H9 (cell line): ENCODE measurements at regions not wholly inside any gene's neighbourhood (a gene's known extent, or its start where the extent isn't known, plus 50 kb on each side); places are given as distances from the start of the nearest gene placed in this dataset.

Experiments
- DNase-seq: peaks from one replicate; pipeline ENCODE4 v3.0.0-alpha.2; 2017
- H2AFZ ChIP-seq: one replicate; pipeline ENCODE4 v1.6.1; 2013; ENCODE audit warnings: mild to moderate bottlenecking, low read length, control low read depth, moderate library complexity
- H2AK5ac ChIP-seq: 2 replicates; pipeline ENCODE4 v1.6.1; 2013; ENCODE audit warnings: low read length, control low read depth, mixed read lengths; ENCODE audit not compliant: insufficient read length
- H2BK120ac ChIP-seq: one replicate; pipeline ENCODE4 v1.6.1; 2013; ENCODE audit warnings: low read depth, mild to moderate bottlenecking, low read length, control low read depth, inconsistent platforms; ENCODE audit not compliant: poor library complexity, severe bottlenecking
- H2BK12ac ChIP-seq: 2 replicates; pipeline ENCODE4 v1.6.1; 2013; ENCODE audit warnings: low read length, control low read depth, mixed read lengths, low read depth; ENCODE audit not compliant: insufficient read length
- H2BK15ac ChIP-seq: 2 replicates; pipeline ENCODE4 v1.6.1; 2013; ENCODE audit warnings: low read depth, low read length, control low read depth
- H2BK20ac ChIP-seq: one replicate; pipeline ENCODE4 v1.6.1; 2013; ENCODE audit warnings: low read depth, mild to moderate bottlenecking, low read length, control low read depth, inconsistent platforms; ENCODE audit not compliant: poor library complexity, severe bottlenecking
- H2BK5ac ChIP-seq: 2 replicates; pipeline ENCODE4 v1.6.1; 2013; ENCODE audit warnings: low read length, control low read depth, mixed read lengths; ENCODE audit not compliant: insufficient read length
- H3K14ac ChIP-seq: 2 replicates; pipeline ENCODE4 v1.6.1; 2013; ENCODE audit warnings: low read length, control low read depth; ENCODE audit not compliant: insufficient read depth
- H3K18ac ChIP-seq: 2 replicates; pipeline ENCODE4 v1.6.1; 2013; ENCODE audit warnings: low read depth, mild to moderate bottlenecking, mixed read lengths, low read length, control low read depth; ENCODE audit not compliant: insufficient read length
- H3K23ac ChIP-seq: 2 replicates; pipeline ENCODE4 v1.6.1; 2013; ENCODE audit warnings: low read length, control low read depth, mixed read lengths, low read depth; ENCODE audit not compliant: insufficient read length
- H3K23me2 ChIP-seq: 2 replicates; pipeline ENCODE4 v1.6.1; 2013; ENCODE audit warnings: low read depth, mild to moderate bottlenecking, mixed read lengths, low read length, control low read depth; ENCODE audit not compliant: insufficient read length, poor library complexity, severe bottlenecking
- H3K27ac ChIP-seq: 2 replicates; pipeline ENCODE4 v1.5.1; 2013; ENCODE audit warnings: low read length, control low read depth, mixed read lengths, low read depth; ENCODE audit not compliant: insufficient read length
- H3K27me3 ChIP-seq: 2 replicates; pipeline ENCODE4 v1.6.1; 2013; ENCODE audit warnings: low read length, control low read depth, inconsistent platforms; ENCODE audit not compliant: insufficient read depth
- H3K4ac ChIP-seq: 2 replicates; pipeline ENCODE4 v1.6.1; 2013; ENCODE audit warnings: low read depth, mild to moderate bottlenecking, control low read depth, inconsistent platforms, low read length, moderate library complexity
- H3K4me1 ChIP-seq: 2 replicates; pipeline ENCODE4 v1.6.1; 2013; ENCODE audit warnings: low read length, control low read depth, inconsistent platforms; ENCODE audit not compliant: insufficient read depth
- H3K4me2 ChIP-seq: 2 replicates; pipeline ENCODE4 v1.6.1; 2013; ENCODE audit warnings: low read length, control low read depth, mixed read lengths; ENCODE audit not compliant: insufficient read length, insufficient read depth
- H3K56ac ChIP-seq: 2 replicates; pipeline ENCODE4 v1.6.1; 2013; ENCODE audit warnings: low read depth, mild to moderate bottlenecking, mixed read lengths, low read length, control low read depth; ENCODE audit not compliant: insufficient read length
- H3K79me1 ChIP-seq: 2 replicates; pipeline ENCODE4 v1.6.1; 2013; ENCODE audit warnings: low read depth, mild to moderate bottlenecking, moderate library complexity, low read length, control low read depth, inconsistent platforms; ENCODE audit not compliant: insufficient read depth, poor library complexity, severe bottlenecking
- H3K79me2 ChIP-seq: 2 replicates; pipeline ENCODE4 v1.6.1; 2013; ENCODE audit warnings: low read length, control low read depth, inconsistent platforms; ENCODE audit not compliant: insufficient read depth
- H3K9ac ChIP-seq: 2 replicates; pipeline ENCODE4 v1.6.1; 2013; ENCODE audit warnings: low read length, control low read depth, mixed read lengths; ENCODE audit not compliant: insufficient read length; ENCODE audit errors: extremely low read depth
- H3K9me3 ChIP-seq: one replicate; pipeline ENCODE4 v1.6.1; 2013; ENCODE audit warnings: low read depth, low read length, inconsistent platforms; ENCODE audit not compliant: control insufficient read depth
- H3T11ph ChIP-seq: one replicate; pipeline ENCODE4 v1.6.1; 2013; ENCODE audit warnings: mild to moderate bottlenecking, low read length, control low read depth, inconsistent platforms
- H4K20me1 ChIP-seq: one replicate; pipeline ENCODE4 v1.6.1; 2013; ENCODE audit not compliant: control insufficient read depth, insufficient read length, insufficient read depth
- H4K5ac ChIP-seq: 2 replicates; pipeline ENCODE4 v1.6.1; 2013; ENCODE audit warnings: low read depth, mild to moderate bottlenecking, mixed read lengths, low read length, control low read depth; ENCODE audit not compliant: insufficient read length
- H4K8ac ChIP-seq: replicated peaks from 2 replicates; pipeline ENCODE4 v1.6.1; 2013; ENCODE audit warnings: low read length, control low read depth, mixed read lengths, low read depth; ENCODE audit not compliant: insufficient read length
- H4K91ac ChIP-seq: 2 replicates; pipeline ENCODE4 v1.6.1; 2013; ENCODE audit warnings: low read depth, mild to moderate bottlenecking, moderate library complexity, mixed read lengths, low read length, control low read depth; ENCODE audit not compliant: insufficient read length
- H3K27ac Mint-ChIP-seq, 3 experiments: 2 replicates in 2 of 3; 3 replicates in 1 of 3; pipeline ENCODE4 v1.8.0; 2020 to 2021; ENCODE audit warnings: mixed read lengths in 3 of 3, mild to moderate bottlenecking in 1 of 3, moderate library complexity in 1 of 3
- H3K27me3 Mint-ChIP-seq: 2 replicates; pipeline ENCODE4 v1.8.0; 2021; ENCODE audit warnings: low read depth, mild to moderate bottlenecking, moderate library complexity, mixed read lengths
- H3K36me3 Mint-ChIP-seq, 3 experiments: 2 replicates in 2 of 3; 3 replicates in 1 of 3; pipeline ENCODE4 v1.8.0; 2020 to 2021; ENCODE audit warnings: low read depth in 3 of 3, mixed read lengths in 3 of 3; ENCODE audit not compliant: insufficient read depth in 1 of 3
- H3K4me1 Mint-ChIP-seq, 2 experiments: 2 replicates each; pipeline ENCODE4 v1.8.0; 2020; ENCODE audit warnings: mixed read lengths in 2 of 2
- H3K4me3 Mint-ChIP-seq, 2 experiments: 2 replicates in 1 of 2; 3 replicates in 1 of 2; pipeline ENCODE4 v1.8.0; 2020 to 2021; ENCODE audit warnings: mild to moderate bottlenecking in 2 of 2, mixed read lengths in 2 of 2, moderate library complexity in 1 of 2
- H3K9me3 Mint-ChIP-seq, 2 experiments: 2 replicates in 1 of 2; 3 replicates in 1 of 2; pipeline ENCODE4 v1.8.0; 2020; ENCODE audit warnings: mild to moderate bottlenecking in 2 of 2, mixed read lengths in 2 of 2, moderate library complexity in 1 of 2
- WGBS: extraction: QIAGEN DNeasy Blood & Tissue Kit; methylation state at CpG from one replicate; pipeline ENCODE4 v1.1.7; 2013; ENCODE audit warnings: missing lambda C conversion rate, low lambda C conversion rate, mixed read lengths; ENCODE audit not compliant: insufficient read length; ENCODE audit errors: extremely low coverage; 5-methylcytosine and 5-hydroxymethylcytosine counted together
- TF ChIP-seq, protein P1 (sequence below): fragments of 200-600 bp; sonication (generic); conservative IDR thresholded peaks from 3 replicates; pipeline ENCODE4 v1.8.0; 2021; ENCODE audit warnings: antibody characterized with exemption, mild to moderate bottlenecking

DNA sequence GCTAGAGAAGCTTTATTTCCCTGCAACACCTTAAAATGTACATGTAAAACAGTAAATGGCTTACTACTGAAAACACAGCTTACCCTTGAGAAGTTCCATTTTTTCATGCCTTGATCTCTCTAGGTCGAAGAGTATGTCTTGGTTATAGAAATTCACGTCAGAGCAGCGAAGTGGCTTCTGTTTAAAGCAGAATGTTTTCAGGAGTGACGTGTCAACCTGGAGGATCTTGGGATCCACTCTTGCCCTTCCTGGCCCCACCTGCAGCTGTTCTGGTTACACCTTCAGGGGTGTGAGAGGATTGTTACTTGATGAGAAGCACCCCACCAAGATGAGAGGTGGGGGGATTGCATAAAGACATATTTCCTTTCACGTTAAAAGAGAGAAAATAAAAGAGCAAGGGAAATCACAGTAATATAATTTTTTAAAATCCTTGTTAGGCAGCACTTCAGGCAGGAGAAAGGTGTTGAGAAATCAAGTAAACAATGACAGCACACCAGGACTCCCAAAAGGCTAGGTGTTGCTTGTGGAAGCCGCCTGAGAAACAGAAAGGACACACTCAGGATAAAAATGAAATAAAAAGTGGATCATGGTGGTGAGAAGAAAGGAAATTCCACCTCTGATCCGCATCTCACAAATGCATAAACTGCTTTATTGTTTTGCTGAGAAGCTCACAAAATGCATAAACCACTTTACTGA, 149.7 kb downstream of the UNC5CL start:
- no peak overlapping the region for H3K4me2 ChIP-seq
- no peak overlapping the region for H2BK12ac ChIP-seq
- H2BK15ac ChIP-seq, result no peak overlapping the region
- H3K14ac ChIP-seq, result no peak overlapping the region
- H2AFZ ChIP-seq, result no peak overlapping the region
- H3K27ac ChIP-seq, result no peak overlapping the region
- no peak overlapping the region for H3K23ac ChIP-seq
- H4K20me1 ChIP-seq, result no peaks in the 10 kb centered on the region
- H3K9ac ChIP-seq, result no peak overlapping the region
- Mint-ChIP-seq H3K27ac (no peak overlapping the region), H3K27me3 (peaks cover 7% of the 10 kb centered on the region), H3K36me3 (no peaks in the 10 kb centered on the region), H3K9me3 (no peaks in the 10 kb centered on the region), H3K4me1 (peaks cover 0 to 8% of the 10 kb centered on the region in 2 experiments; a peak in 2 of 4 replicates), H3K4me3 (no peak overlapping the region; a peak in 1 of 5 replicates)
- H3K23me2 ChIP-seq, result no peaks in the 10 kb centered on the region
- H3K27me3 ChIP-seq, result no peaks in the 10 kb centered on the region
- H3K79me1 ChIP-seq, result no peaks in the 10 kb centered on the region
- no peak overlapping the region for H2AK5ac ChIP-seq
- no peak overlapping the region for H3T11ph ChIP-seq
- no peaks in the 10 kb centered on the region for H3K79me2 ChIP-seq
- H4K8ac ChIP-seq, result no peak overlapping the region
- H4K91ac ChIP-seq, result no peak overlapping the region
- no CpG with 5 or more reads among the region's 7 CpGs for WGBS
- H3K4ac ChIP-seq, result no peak overlapping the region
- no peak overlapping the region for H2BK5ac ChIP-seq
- no peak overlapping the region for H4K5ac ChIP-seq
- no peak for DNase-seq
- H2BK120ac ChIP-seq, result no peak overlapping the region
- H3K18ac ChIP-seq, result no peak overlapping the region
- TF ChIP-seq, protein P1, sequence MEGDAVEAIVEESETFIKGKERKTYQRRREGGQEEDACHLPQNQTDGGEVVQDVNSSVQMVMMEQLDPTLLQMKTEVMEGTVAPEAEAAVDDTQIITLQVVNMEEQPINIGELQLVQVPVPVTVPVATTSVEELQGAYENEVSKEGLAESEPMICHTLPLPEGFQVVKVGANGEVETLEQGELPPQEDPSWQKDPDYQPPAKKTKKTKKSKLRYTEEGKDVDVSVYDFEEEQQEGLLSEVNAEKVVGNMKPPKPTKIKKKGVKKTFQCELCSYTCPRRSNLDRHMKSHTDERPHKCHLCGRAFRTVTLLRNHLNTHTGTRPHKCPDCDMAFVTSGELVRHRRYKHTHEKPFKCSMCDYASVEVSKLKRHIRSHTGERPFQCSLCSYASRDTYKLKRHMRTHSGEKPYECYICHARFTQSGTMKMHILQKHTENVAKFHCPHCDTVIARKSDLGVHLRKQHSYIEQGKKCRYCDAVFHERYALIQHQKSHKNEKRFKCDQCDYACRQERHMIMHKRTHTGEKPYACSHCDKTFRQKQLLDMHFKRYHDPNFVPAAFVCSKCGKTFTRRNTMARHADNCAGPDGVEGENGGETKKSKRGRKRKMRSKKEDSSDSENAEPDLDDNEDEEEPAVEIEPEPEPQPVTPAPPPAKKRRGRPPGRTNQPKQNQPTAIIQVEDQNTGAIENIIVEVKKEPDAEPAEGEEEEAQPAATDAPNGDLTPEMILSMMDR, result no peak
- no peaks in the 10 kb centered on the region for H3K9me3 ChIP-seq
- H2BK20ac ChIP-seq, result no peak overlapping the region
- no peak overlapping the region for H3K56ac ChIP-seq
- no peaks in the 10 kb centered on the region for H3K4me1 ChIP-seq
